BLaER1 (cell line): ENCODE measurements at regions not wholly inside any gene's neighbourhood (a gene's known extent, or its start where the extent isn't known, plus 50 kb on each side); places are given as distances from the start of the nearest gene placed in this dataset.

Source experiments
- H3K27ac ChIP-seq: shearing (Covaris generic); formaldehyde crosslinking; 2 replicates; pipeline ENCODE4 v1.8.1; 2022
- H3K27me3 ChIP-seq: shearing (Covaris generic); formaldehyde crosslinking; 2 replicates; pipeline ENCODE4 v1.8.1; 2022
- H3K36me3 ChIP-seq: shearing (Covaris generic); formaldehyde crosslinking; 2 replicates; pipeline ENCODE4 v1.8.1; 2022
- H3K4me1 ChIP-seq: shearing (Covaris generic); formaldehyde crosslinking; 2 replicates; pipeline ENCODE4 v1.8.1; 2022
- H3K4me2 ChIP-seq: shearing (Covaris generic); formaldehyde crosslinking; 2 replicates; pipeline ENCODE4 v1.8.1; 2022
- H3K4me3 ChIP-seq: shearing (Covaris generic); formaldehyde crosslinking; 2 replicates; pipeline ENCODE4 v1.8.1; 2022
- H3K9ac ChIP-seq: shearing (Covaris generic); formaldehyde crosslinking; 2 replicates; pipeline ENCODE4 v1.8.1; 2022
- H3K9me3 ChIP-seq: shearing (Covaris generic); formaldehyde crosslinking; 2 replicates; pipeline ENCODE4 v1.8.1; 2022
- H4K20me1 ChIP-seq: shearing (Covaris generic); formaldehyde crosslinking; 2 replicates; pipeline ENCODE4 v1.8.1; 2022
- Cebpa-rat ChIP-seq: shearing (Covaris generic); IDR thresholded peaks from 2 replicates; pipeline ENCODE4 v1.8.1; 2022

- Histone ChIP-seq H4K20me1 (no peaks in the 10 kb centered on the region), H3K4me1 (no peaks in the 10 kb centered on the region), H3K27me3 (no peaks in the 10 kb centered on the region), H3K4me2 (no peak overlapping the region), H3K4me3 (no peak overlapping the region), H3K9ac (no peak overlapping the region), H3K9me3 (peaks cover 3% of the 10 kb centered on the region; the same call in 1 of the 2 replicates), H3K36me3 (no peaks in the 10 kb centered on the region), H3K27ac (no peak overlapping the region)
- TF ChIP-seq Cebpa-rat = no peak
These were observed 228.5 kb upstream of the PMFBP1 start for GRCh38 chr16:72400257-72401083.

GRCh38 chr16:72399811-72400210 is 227.9 kb upstream of the PMFBP1 start:
- no peak for TF ChIP-seq Cebpa-rat
- no peak overlapping the region for H3K4me2 ChIP-seq
- no peak overlapping the region for H3K4me3 ChIP-seq
- no peaks in the 10 kb centered on the region for H4K20me1 ChIP-seq
- H3K4me1 ChIP-seq = no peaks in the 10 kb centered on the region
- no peaks in the 10 kb centered on the region for H3K27me3 ChIP-seq
- H3K36me3 ChIP-seq = no peaks in the 10 kb centered on the region
- H3K9ac ChIP-seq = no peak overlapping the region
- H3K9me3 ChIP-seq = peaks cover 7% of the 10 kb centered on the region; the same call in 1 of the 2 replicates
- H3K27ac ChIP-seq = no peak overlapping the region

GRCh38 chr16:72397876-72398275 is 225.9 kb upstream of the PMFBP1 start:
- Histone ChIP-seq H3K27ac (no peak overlapping the region), H3K4me3 (no peak overlapping the region), H4K20me1 (no peaks in the 10 kb centered on the region), H3K4me1 (no peaks in the 10 kb centered on the region), H3K9ac (no peak overlapping the region), H3K27me3 (no peaks in the 10 kb centered on the region), H3K4me2 (no peak overlapping the region), H3K36me3 (no peaks in the 10 kb centered on the region), H3K9me3 (peaks cover 15% of the 10 kb centered on the region)
- no peak for TF ChIP-seq Cebpa-rat

- H3K4me3 ChIP-seq = no peak overlapping the region
- H3K4me1 ChIP-seq = no peaks in the 10 kb centered on the region
- no peak for TF ChIP-seq Cebpa-rat
- H3K4me2 ChIP-seq = no peak overlapping the region
- no peaks in the 10 kb centered on the region for H4K20me1 ChIP-seq
- H3K36me3 ChIP-seq = no peaks in the 10 kb centered on the region
- no peak overlapping the region for H3K27ac ChIP-seq
- peaks cover 15% of the 10 kb centered on the region for H3K9me3 ChIP-seq
- no peak overlapping the region for H3K9ac ChIP-seq
- H3K27me3 ChIP-seq = no peaks in the 10 kb centered on the region
These were observed 222.6 kb upstream of the PMFBP1 start for GRCh38 chr16:72394526-72394925.

GRCh38 chr16:72389791-72390190 is 217.8 kb upstream of the PMFBP1 start:
- Histone ChIP-seq H3K4me1 (no peaks in the 10 kb centered on the region), H3K9ac (no peak overlapping the region), H4K20me1 (no peaks in the 10 kb centered on the region), H3K9me3 (peaks cover 15% of the 10 kb centered on the region), H3K4me3 (no peak overlapping the region), H3K27me3 (no peaks in the 10 kb centered on the region), H3K27ac (no peak overlapping the region), H3K4me2 (no peak overlapping the region), H3K36me3 (no peaks in the 10 kb centered on the region)
- no peak for TF ChIP-seq Cebpa-rat

- no peak overlapping the region for H3K9ac ChIP-seq
- H3K4me3 ChIP-seq = no peak overlapping the region
These were observed 216.1 kb upstream of the PMFBP1 start for GRCh38 chr16:72388007-72388406.

GRCh38 chr16:72384651-72385050 is 212.7 kb upstream of the PMFBP1 start:
- Histone ChIP-seq H3K9ac (no peak overlapping the region), H3K4me3 (no peak overlapping the region)

More at GRCh38 chr16:72388007-72388406, 216.1 kb upstream of the PMFBP1 start:
- H3K4me1 ChIP-seq = no peaks in the 10 kb centered on the region
- no peaks in the 10 kb centered on the region for H3K27me3 ChIP-seq
- no peak for TF ChIP-seq Cebpa-rat
- peaks cover 8% of the 10 kb centered on the region; the same call in 1 of the 2 replicates for H3K9me3 ChIP-seq
- H3K36me3 ChIP-seq = no peaks in the 10 kb centered on the region
- H3K27ac ChIP-seq = no peak overlapping the region
- H4K20me1 ChIP-seq = no peaks in the 10 kb centered on the region
- no peak overlapping the region for H3K4me2 ChIP-seq

GRCh38 chr16:72380283-72380682 is 208.3 kb upstream of the PMFBP1 start:
- no peak overlapping the region for H3K4me2 ChIP-seq
- H3K27me3 ChIP-seq = no peaks in the 10 kb centered on the region
- no peaks in the 10 kb centered on the region for H3K4me1 ChIP-seq
- H3K27ac ChIP-seq = no peak overlapping the region
- H3K9me3 ChIP-seq = no peaks in the 10 kb centered on the region
- H3K4me3 ChIP-seq = no peak overlapping the region
- H4K20me1 ChIP-seq = no peaks in the 10 kb centered on the region
- H3K36me3 ChIP-seq = no peaks in the 10 kb centered on the region
- no peak overlapping the region for H3K9ac ChIP-seq
- no peak for TF ChIP-seq Cebpa-rat

More at GRCh38 chr16:72384651-72385050, 212.7 kb upstream of the PMFBP1 start:
- Histone ChIP-seq H3K27me3 (no peaks in the 10 kb centered on the region), H3K36me3 (no peaks in the 10 kb centered on the region), H3K4me2 (no peak overlapping the region), H3K9me3 (peaks cover 8% of the 10 kb centered on the region; the same call in 1 of the 2 replicates), H3K27ac (no peak overlapping the region), H3K4me1 (no peaks in the 10 kb centered on the region), H4K20me1 (no peaks in the 10 kb centered on the region)
- no peak for TF ChIP-seq Cebpa-rat

- Histone ChIP-seq H3K4me2 (no peak overlapping the region), H3K4me1 (peaks cover 15% of the 10 kb centered on the region), H3K27me3 (no peaks in the 10 kb centered on the region), H3K4me3 (no peak overlapping the region), H3K9ac (no peak overlapping the region), H3K27ac (no peak overlapping the region), H3K9me3 (no peaks in the 10 kb centered on the region; the same call in 1 of the 2 replicates), H3K36me3 (no peaks in the 10 kb centered on the region), H4K20me1 (no peaks in the 10 kb centered on the region)
- TF ChIP-seq Cebpa-rat = no peak
These were observed 201.2 kb upstream of the PMFBP1 start for GRCh38 chr16:72373201-72373600.
